Neural cell (in vitro differentiated cells): ENCODE measurements at regions not wholly inside any gene's neighbourhood (a gene's known extent, or its start where the extent isn't known, plus 50 kb on each side); places are given as distances from the start of the nearest gene placed in this dataset.

ENCODE experiments used
- CTCF ChIP-seq: fragments of 450-650 bp; IDR thresholded peaks from 2 replicates; pipeline ENCODE4 v1.5.1; 2014; ENCODE audit warnings: antibody characterized with exemption, mild to moderate bottlenecking, moderate library complexity; ENCODE audit not compliant: poor library complexity, severe bottlenecking
- EP300 ChIP-seq: fragments of 450-650 bp; conservative IDR thresholded peaks from 2 replicates; pipeline ENCODE4 v1.6.1; 2014; ENCODE audit warnings: antibody characterized with exemption, mild to moderate bottlenecking, moderate library complexity; ENCODE audit not compliant: poor library complexity, severe bottlenecking
- EZH2 ChIP-seq: fragments of 200-600, 300-800 bp; shearing (Covaris generic), sonication (generic); IDR thresholded peaks from 2 replicates; pipeline ENCODE4 v1.6.1; 2014; ENCODE audit warnings: antibody characterized with exemption, low read length, borderline replicate concordance, mild to moderate bottlenecking; ENCODE audit not compliant: insufficient read depth, poor library complexity, severe bottlenecking
- MXI1 ChIP-seq: fragments of 450-650 bp; conservative IDR thresholded peaks from 2 replicates; pipeline ENCODE4 v1.6.1; 2014; ENCODE audit warnings: antibody characterized with exemption, mild to moderate bottlenecking; ENCODE audit not compliant: poor library complexity, severe bottlenecking
- RAD21 ChIP-seq: fragments of 450-650 bp; conservative IDR thresholded peaks from 2 replicates; pipeline ENCODE4 v1.6.1; 2014; ENCODE audit warnings: antibody characterized with exemption, mild to moderate bottlenecking, moderate library complexity
- REST ChIP-seq: IDR thresholded peaks from 2 replicates; pipeline ENCODE4 v1.6.1; 2012; ENCODE audit warnings: borderline replicate concordance
- TAF1 ChIP-seq: IDR thresholded peaks from 2 replicates; pipeline ENCODE4 v1.6.1; 2012; ENCODE audit warnings: low read depth

GRCh38 chr5:25688156-25688555, 1043.4 kb upstream of the CDH10 start:
- TF ChIP-seq EZH2 (no peak), EP300 (no peak), CTCF (no peak), RAD21 (no peak), REST (no peak), TAF1 (no peak), MXI1 (no peak)
